Mesenchymal stem cell (in vitro differentiated cells and primary cell): ENCODE measurements at regions not wholly inside any gene's neighbourhood (a gene's known extent, or its start where the extent isn't known, plus 50 kb on each side); places are given as distances from the start of the nearest gene placed in this dataset.
"Not testable (repeated sequence)": the region's sequence is repeated elsewhere in the genome, so short reads cannot be mapped to it uniquely, and the experiment has no call there.

Experiments used
- DNase-seq: peaks from one replicate; pipeline ENCODE4 v3.0.0-alpha.2; 2013
- H2AFZ ChIP-seq: one replicate; pipeline ENCODE4 v1.6.1; 2013; ENCODE audit warnings: low read depth, mild to moderate bottlenecking, control low read depth, inconsistent platforms, low read length, moderate library complexity
- H2AK5ac ChIP-seq: 2 replicates; pipeline ENCODE4 v1.6.1; 2013; ENCODE audit warnings: low read length, moderate library complexity, mild to moderate bottlenecking, inconsistent platforms; ENCODE audit not compliant: severe bottlenecking
- H2BK120ac ChIP-seq: one replicate; pipeline ENCODE4 v1.6.1; 2013; ENCODE audit warnings: low read depth, mild to moderate bottlenecking, inconsistent platforms, low read length, moderate library complexity
- H2BK12ac ChIP-seq, 2 experiments: one replicate each; pipeline ENCODE4 v1.6.1; 2013; ENCODE audit warnings: inconsistent platforms in 2 of 2, low read length in 2 of 2, mild to moderate bottlenecking in 2 of 2, moderate library complexity in 2 of 2, control low read depth in 1 of 2
- H2BK15ac ChIP-seq: one replicate; pipeline ENCODE4 v1.6.1; 2013; ENCODE audit warnings: mild to moderate bottlenecking, low read depth, inconsistent platforms; ENCODE audit not compliant: poor library complexity, severe bottlenecking
- H2BK5ac ChIP-seq: 2 replicates; pipeline ENCODE4 v1.6.1; 2013; ENCODE audit warnings: low read depth, mild to moderate bottlenecking, low read length, control low read depth, inconsistent platforms; ENCODE audit not compliant: poor library complexity, severe bottlenecking
- H3K14ac ChIP-seq, 2 experiments: one replicate each; pipeline ENCODE4 v1.6.1; 2013; ENCODE audit warnings: inconsistent platforms in 2 of 2, low read length in 2 of 2, control low read depth in 1 of 2, mild to moderate bottlenecking in 1 of 2, moderate library complexity in 1 of 2
- H3K18ac ChIP-seq, 2 experiments: one replicate each; pipeline ENCODE4 v1.6.1; 2013; ENCODE audit warnings: inconsistent platforms in 2 of 2, low read length in 2 of 2, control low read depth in 1 of 2, low read depth in 1 of 2, mild to moderate bottlenecking in 1 of 2
- H3K23ac ChIP-seq, 2 experiments: one replicate each; pipeline ENCODE4 v1.6.1; 2013; ENCODE audit warnings: inconsistent platforms in 2 of 2, low read length in 2 of 2, mild to moderate bottlenecking in 2 of 2, moderate library complexity in 2 of 2, control low read depth in 1 of 2
- H3K27ac ChIP-seq: 2 replicates; pipeline ENCODE4 v1.5.1; 2013; ENCODE audit warnings: mild to moderate bottlenecking, moderate library complexity, low read length, control low read depth, inconsistent platforms; ENCODE audit not compliant: poor library complexity, severe bottlenecking
- H3K27me3 ChIP-seq, 2 experiments: 2 replicates each; pipeline versions ENCODE4 v1.6.1 to v1.7.0; 2013; ENCODE audit warnings: low read length in 2 of 2, mild to moderate bottlenecking in 2 of 2, moderate library complexity in 2 of 2, control low read depth in 1 of 2, inconsistent platforms in 1 of 2; ENCODE audit not compliant: control insufficient read depth in 1 of 2, insufficient read depth in 1 of 2
- H3K36me3 ChIP-seq, 2 experiments: 2 replicates each; pipeline versions ENCODE4 v1.6.1 to v1.7.0; 2013; ENCODE audit warnings: low read length in 2 of 2, control low read depth in 1 of 2, inconsistent platforms in 1 of 2, low read depth in 1 of 2, mild to moderate bottlenecking in 1 of 2; ENCODE audit not compliant: insufficient read depth in 2 of 2, control insufficient read depth in 1 of 2
- H3K4ac ChIP-seq, 2 experiments: one replicate each; pipeline ENCODE4 v1.6.1; 2013; ENCODE audit warnings: inconsistent platforms in 2 of 2, low read length in 2 of 2, mild to moderate bottlenecking in 2 of 2, moderate library complexity in 2 of 2, control low read depth in 1 of 2, low read depth in 1 of 2
- H3K4me1 ChIP-seq: 2 replicates; pipeline ENCODE4 v1.6.1; 2013; ENCODE audit warnings: low read depth, low read length, control low read depth; ENCODE audit not compliant: control insufficient read depth, insufficient read depth
- H3K4me2 ChIP-seq: 2 replicates; pipeline ENCODE4 v1.6.1; 2013; ENCODE audit warnings: low read length, mild to moderate bottlenecking, inconsistent platforms; ENCODE audit not compliant: poor library complexity, severe bottlenecking
- H3K4me3 ChIP-seq, 2 experiments: 2 replicates each; pipeline versions ENCODE4 v1.5.1 to v1.7.0; 2013; ENCODE audit warnings: low read length in 2 of 2, mild to moderate bottlenecking in 2 of 2, control low read depth in 1 of 2, low read depth in 1 of 2; ENCODE audit not compliant: insufficient read depth in 1 of 2
- H3K79me1 ChIP-seq: replicated peaks from 2 replicates; pipeline ENCODE4 v1.6.1; 2013; ENCODE audit warnings: mild to moderate bottlenecking, control low read depth, low read length, inconsistent platforms; ENCODE audit not compliant: poor library complexity, severe bottlenecking
- H3K9ac ChIP-seq: 2 replicates; pipeline ENCODE4 v1.7.0; 2013; ENCODE audit warnings: mild to moderate bottlenecking, low read length, moderate library complexity
- H3K9me3 ChIP-seq: 2 replicates; pipeline ENCODE4 v1.7.0; 2013; ENCODE audit warnings: mild to moderate bottlenecking, low read length; ENCODE audit not compliant: control insufficient read depth
- H4K8ac ChIP-seq: one replicate; pipeline ENCODE4 v1.6.1; 2013; ENCODE audit warnings: inconsistent platforms, mild to moderate bottlenecking, low read length, moderate library complexity
- H4K91ac ChIP-seq: one replicate; pipeline ENCODE4 v1.6.1; 2013; ENCODE audit warnings: mild to moderate bottlenecking, low read length, inconsistent platforms
- WGBS: methylation state at CpG from one replicate; pipeline ENCODE4 v1.1.7; 2013; ENCODE audit warnings: mixed read lengths; 5-methylcytosine and 5-hydroxymethylcytosine counted together

DNA sequence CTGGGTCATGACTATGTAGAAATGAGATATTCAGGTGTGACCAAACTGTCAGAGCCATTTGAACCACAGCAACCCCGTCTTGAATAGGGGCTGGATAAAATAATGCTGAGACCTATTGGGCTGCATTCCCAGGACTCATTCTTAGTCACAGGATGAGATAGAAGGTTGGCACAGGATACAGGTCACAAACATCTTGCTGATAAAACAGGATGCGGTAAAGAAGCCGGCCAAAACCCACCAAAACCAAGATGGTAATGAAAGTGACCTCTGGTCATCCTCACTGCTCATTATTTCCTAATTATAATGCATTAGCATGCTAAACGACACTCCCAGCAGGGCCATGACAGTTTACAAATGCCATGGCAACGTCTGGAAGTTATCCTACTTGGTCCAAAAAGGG, 545.5 kb downstream of the TMEM114 start:
- Histone ChIP-seq H4K8ac (no peak overlapping the region), H2AFZ (no peak overlapping the region), H3K4me2 (no peak overlapping the region), H3K27me3 (no peaks in the 10 kb centered on the region), H3K4me3 (no peak overlapping the region), H3K4ac (no peak overlapping the region), H3K9ac (no peak overlapping the region), H3K14ac (no peak overlapping the region), H2BK15ac (no peak overlapping the region), H3K4me1 (no peaks in the 10 kb centered on the region), H2BK12ac (no peak overlapping the region), H2BK120ac (no peak overlapping the region), H2BK5ac (no peak overlapping the region), H2AK5ac (no peak overlapping the region), H3K18ac (no peak overlapping the region), H4K91ac (no peak overlapping the region), H3K9me3 (peaks cover 8% of the 10 kb centered on the region), H3K79me1 (no peaks in the 10 kb centered on the region), H3K23ac (no peak overlapping the region), H3K27ac (no peak overlapping the region), H3K36me3 (no peaks in the 10 kb centered on the region)
- WGBS = 62% methylated on average over 5 of the region's 5 CpGs
- no peak for DNase-seq

DNA sequence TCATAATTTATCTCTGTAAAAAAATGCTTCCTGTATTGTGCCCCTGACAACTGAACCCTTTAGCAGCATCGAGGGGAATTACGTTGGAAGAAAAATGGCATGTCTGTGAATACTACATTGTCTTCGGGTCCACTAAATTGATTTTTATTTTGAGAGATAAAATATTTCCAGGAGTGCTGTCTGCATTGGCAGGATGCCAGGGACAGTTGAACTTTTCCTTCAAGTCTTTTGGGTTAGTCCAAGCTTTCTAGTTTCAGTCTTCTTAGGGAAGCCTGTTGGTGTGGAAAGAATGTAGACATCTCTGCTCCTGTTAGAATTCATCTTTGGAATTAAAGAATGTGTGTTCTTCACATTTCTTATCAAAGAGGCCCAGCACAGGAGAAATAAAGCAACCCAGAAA, 557.9 kb downstream of the TMEM114 start:
- no peak overlapping the region for H3K4ac ChIP-seq
- DNase-seq = no peak
- no peaks in the 10 kb centered on the region for H3K4me1 ChIP-seq
- peaks cover 8% of the 10 kb centered on the region for H3K9me3 ChIP-seq
- no peak overlapping the region for H2BK12ac ChIP-seq
- no peaks in the 10 kb centered on the region for H3K36me3 ChIP-seq
- H3K14ac ChIP-seq = no peak overlapping the region
- WGBS = 87% methylated on average over 3 of the region's 3 CpGs
- no peak overlapping the region for H2AFZ ChIP-seq
- H3K9ac ChIP-seq = no peak overlapping the region
- no peak overlapping the region for H2BK5ac ChIP-seq
- no peak overlapping the region for H4K91ac ChIP-seq
- no peak overlapping the region for H2AK5ac ChIP-seq
- no peak overlapping the region for H2BK120ac ChIP-seq
- no peak overlapping the region for H3K4me2 ChIP-seq
- H2BK15ac ChIP-seq = no peak overlapping the region
- H3K18ac ChIP-seq = no peak overlapping the region
- no peak overlapping the region for H3K27ac ChIP-seq
- H4K8ac ChIP-seq = no peak overlapping the region
- no peak overlapping the region for H3K4me3 ChIP-seq
- no peaks in the 10 kb centered on the region for H3K27me3 ChIP-seq
- no peak overlapping the region for H3K23ac ChIP-seq
- H3K79me1 ChIP-seq = no peaks in the 10 kb centered on the region

DNA sequence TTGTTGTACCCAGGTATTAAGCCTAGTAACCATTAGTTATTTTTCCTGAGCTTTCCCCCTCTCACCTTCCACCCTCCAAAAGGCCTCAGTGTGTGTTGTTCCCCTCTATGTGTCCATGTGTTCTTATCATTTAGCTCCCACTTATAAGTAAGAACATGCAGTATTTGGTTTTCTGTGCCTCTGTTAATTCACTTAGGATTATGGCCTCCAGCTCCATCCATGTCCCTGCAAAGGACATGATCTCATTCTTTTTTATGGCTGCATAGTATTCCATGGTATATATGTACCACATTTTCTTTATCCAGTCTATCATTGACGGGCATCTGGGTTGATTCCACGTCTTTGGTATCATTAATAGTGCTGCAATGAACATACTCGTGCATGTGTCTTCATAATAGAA, 560.3 kb downstream of the TMEM114 start:
- not testable (repeated sequence) for H3K18ac ChIP-seq, H2BK120ac ChIP-seq, DNase-seq, H3K27ac ChIP-seq, H3K4me1 ChIP-seq, H3K9ac ChIP-seq, H3K4ac ChIP-seq, H3K27me3 ChIP-seq, H2BK5ac ChIP-seq, H3K36me3 ChIP-seq, H3K23ac ChIP-seq, H2BK12ac ChIP-seq, H3K79me1 ChIP-seq, H3K14ac ChIP-seq, H2AFZ ChIP-seq, H4K8ac ChIP-seq, H2BK15ac ChIP-seq, H2AK5ac ChIP-seq, H4K91ac ChIP-seq, H3K4me3 ChIP-seq, H3K9me3 ChIP-seq, H3K4me2 ChIP-seq
- no CpG with 5 or more reads among the region's 3 CpGs for WGBS

DNA sequence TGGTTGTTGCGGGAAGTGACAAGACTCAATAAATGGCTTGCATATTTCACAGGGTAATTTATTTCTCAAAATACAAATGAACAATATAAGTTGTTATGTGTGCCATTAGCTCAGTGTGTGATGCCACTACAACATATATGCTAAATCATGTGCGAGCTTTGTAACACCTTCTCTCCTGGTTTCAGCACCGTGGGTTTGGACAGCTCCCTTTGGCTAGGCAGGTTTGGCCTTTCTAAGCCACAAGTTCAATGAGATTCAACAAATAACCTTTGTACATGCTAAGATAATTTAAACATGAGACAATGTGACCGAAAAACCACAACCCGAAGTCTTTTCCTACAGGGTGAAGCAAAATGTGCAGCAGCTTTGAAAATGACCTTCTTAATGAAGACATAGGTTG, 563.9 kb downstream of the TMEM114 start:
- 54% methylated on average over 3 of the region's 5 CpGs for WGBS
- no peak for DNase-seq
- Histone ChIP-seq H3K23ac (no peak overlapping the region), H3K79me1 (no peaks in the 10 kb centered on the region), H3K4me3 (no peak overlapping the region), H3K9me3 (peaks cover 6% of the 10 kb centered on the region), H2BK5ac (no peak overlapping the region), H2AK5ac (no peak overlapping the region), H2BK15ac (no peak overlapping the region), H3K27ac (no peak overlapping the region), H4K91ac (no peak overlapping the region), H3K14ac (no peak overlapping the region), H3K36me3 (no peaks in the 10 kb centered on the region), H2BK12ac (no peak overlapping the region), H3K4ac (no peak overlapping the region), H4K8ac (no peak overlapping the region), H3K18ac (no peak overlapping the region), H3K4me1 (no peaks in the 10 kb centered on the region), H3K4me2 (no peak overlapping the region), H3K9ac (no peak overlapping the region), H3K27me3 (no peaks in the 10 kb centered on the region), H2BK120ac (no peak overlapping the region), H2AFZ (no peak overlapping the region)
